ENCODE measurements at regions not wholly inside any gene's neighbourhood (a gene's known extent, or its start where the extent isn't known, plus 50 kb on each side); places are given as distances from the start of the nearest gene placed in this dataset.

GRCh38 chr7:46035166-46035565, 114.1 kb upstream of the IGFBP3 start:
- no peak overlapping the region for H3K27ac ChIP-seq
- TF ChIP-seq, protein P1, sequence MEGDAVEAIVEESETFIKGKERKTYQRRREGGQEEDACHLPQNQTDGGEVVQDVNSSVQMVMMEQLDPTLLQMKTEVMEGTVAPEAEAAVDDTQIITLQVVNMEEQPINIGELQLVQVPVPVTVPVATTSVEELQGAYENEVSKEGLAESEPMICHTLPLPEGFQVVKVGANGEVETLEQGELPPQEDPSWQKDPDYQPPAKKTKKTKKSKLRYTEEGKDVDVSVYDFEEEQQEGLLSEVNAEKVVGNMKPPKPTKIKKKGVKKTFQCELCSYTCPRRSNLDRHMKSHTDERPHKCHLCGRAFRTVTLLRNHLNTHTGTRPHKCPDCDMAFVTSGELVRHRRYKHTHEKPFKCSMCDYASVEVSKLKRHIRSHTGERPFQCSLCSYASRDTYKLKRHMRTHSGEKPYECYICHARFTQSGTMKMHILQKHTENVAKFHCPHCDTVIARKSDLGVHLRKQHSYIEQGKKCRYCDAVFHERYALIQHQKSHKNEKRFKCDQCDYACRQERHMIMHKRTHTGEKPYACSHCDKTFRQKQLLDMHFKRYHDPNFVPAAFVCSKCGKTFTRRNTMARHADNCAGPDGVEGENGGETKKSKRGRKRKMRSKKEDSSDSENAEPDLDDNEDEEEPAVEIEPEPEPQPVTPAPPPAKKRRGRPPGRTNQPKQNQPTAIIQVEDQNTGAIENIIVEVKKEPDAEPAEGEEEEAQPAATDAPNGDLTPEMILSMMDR (IDR thresholded peaks at IDR 0.05) = no peak
- no peak for TF ChIP-seq POLR2A (IDR thresholded peaks at IDR 0.05)
- no peak overlapping the region for H3K4me3 ChIP-seq
- no peaks in the 10 kb centered on the region for H3K36me3 ChIP-seq
- intact Hi-C loops (cut with DNase I; ENCODE audit: low total_unique reads) = no loop called here
- no peak for DNase-seq
- H3K4me1 ChIP-seq = no peaks in the 10 kb centered on the region
- no peaks in the 10 kb centered on the region for H3K9me3 ChIP-seq
- no peaks in the 10 kb centered on the region for H3K27me3 ChIP-seq

DNA sequence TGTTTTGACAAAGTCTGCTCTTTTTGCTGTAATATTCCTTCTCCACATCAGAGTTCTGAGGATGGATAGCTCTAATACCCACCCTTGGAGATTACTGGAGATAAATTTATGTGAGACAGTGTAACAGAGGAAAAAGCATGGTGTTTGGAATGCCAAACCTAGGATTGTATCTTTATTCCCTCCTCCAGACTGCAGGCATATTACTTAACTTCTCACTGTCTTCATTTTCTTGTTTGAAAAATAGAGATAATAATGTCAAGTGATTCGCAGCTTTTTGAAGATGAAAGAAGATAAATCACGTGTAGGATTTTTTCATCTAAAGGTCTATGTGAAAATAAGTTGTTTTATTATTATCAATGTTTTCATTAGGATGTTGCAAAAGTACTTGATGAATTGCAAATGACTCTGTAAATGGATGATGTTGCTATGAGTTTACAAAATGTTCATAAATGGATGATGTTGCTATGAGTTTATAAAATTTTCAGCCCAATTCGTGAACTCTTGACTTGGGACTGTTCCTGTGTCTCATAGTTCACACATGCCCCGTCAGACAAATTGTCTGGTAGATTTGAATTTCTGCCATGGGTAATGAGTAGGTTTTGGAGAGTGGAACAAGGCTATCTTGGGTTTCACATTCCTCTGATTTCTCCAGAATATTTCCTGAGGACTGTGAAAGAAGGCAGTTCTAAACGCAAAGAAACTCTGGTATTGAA, 113.1 kb upstream of the IGFBP3 start:
- TF ChIP-seq, protein P1 (IDR thresholded peaks at IDR 0.05) = no peak
- no peak for TF ChIP-seq POLR2A (IDR thresholded peaks at IDR 0.05)
- H3K36me3 ChIP-seq = no peaks in the 10 kb centered on the region
- DNase-seq = no peak
- H3K9me3 ChIP-seq = no peaks in the 10 kb centered on the region
- no peak overlapping the region for H3K4me3 ChIP-seq
- H3K27me3 ChIP-seq = no peaks in the 10 kb centered on the region
- H3K4me1 ChIP-seq = no peaks in the 10 kb centered on the region
- intact Hi-C loops (cut with DNase I; ENCODE audit: low total_unique reads) = no loop called here
- H3K27ac ChIP-seq = no peak overlapping the region

DNA sequence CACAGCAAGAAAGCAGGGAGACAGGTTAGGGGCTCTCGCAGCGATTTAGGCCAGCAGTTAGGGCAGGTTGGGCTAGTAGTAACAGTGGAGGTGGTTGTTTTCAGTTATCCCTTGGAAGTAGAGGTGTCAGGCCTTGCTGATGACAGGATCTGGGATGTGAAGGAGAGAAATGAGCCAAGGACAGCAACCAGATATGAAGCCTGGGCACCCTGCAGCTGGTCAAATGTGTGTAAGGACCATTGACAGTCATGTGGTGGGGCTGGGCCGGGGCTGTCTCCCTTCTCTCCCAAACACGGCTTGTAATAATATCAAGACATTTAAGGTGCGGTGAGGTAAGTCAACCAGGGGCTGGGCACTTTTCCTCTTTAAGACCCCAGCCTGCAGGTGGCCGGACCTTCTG, 112.5 kb upstream of the IGFBP3 start:
- no peak for DNase-seq
- no peaks in the 10 kb centered on the region for H3K9me3 ChIP-seq
- H3K4me1 ChIP-seq = no peaks in the 10 kb centered on the region
- no peaks in the 10 kb centered on the region for H3K27me3 ChIP-seq
- TF ChIP-seq, protein P1 (IDR thresholded peaks at IDR 0.05) = no peak
- no peak for TF ChIP-seq POLR2A (IDR thresholded peaks at IDR 0.05)
- no peaks in the 10 kb centered on the region for H3K36me3 ChIP-seq
- H3K27ac ChIP-seq = no peak overlapping the region
- H3K4me3 ChIP-seq = no peak overlapping the region
- intact Hi-C loops (cut with DNase I; ENCODE audit: low total_unique reads) = no loop called here

DNA sequence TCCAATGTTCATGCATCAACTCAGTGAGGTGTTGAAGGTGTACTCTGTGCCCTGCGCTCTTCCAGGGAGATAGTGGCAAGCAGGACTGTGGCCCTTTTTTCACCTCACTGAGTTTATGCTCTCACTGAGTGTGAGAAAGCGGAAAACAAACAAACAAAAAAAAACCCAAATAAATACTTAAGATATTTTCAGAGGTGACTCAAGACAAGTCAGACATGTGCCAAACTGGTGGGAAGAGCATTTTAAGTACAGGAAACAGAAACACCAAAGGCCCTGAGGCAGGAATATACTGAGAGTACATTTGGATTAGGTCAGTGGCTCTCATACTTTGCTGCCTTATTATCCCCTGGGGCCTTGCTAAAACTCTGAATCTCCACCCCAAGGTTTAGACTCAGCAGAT, 111.9 kb upstream of the IGFBP3 start:
- intact Hi-C loops (cut with DNase I; ENCODE audit: low total_unique reads) = no loop called here
- Histone ChIP-seq H3K27me3 (no peaks in the 10 kb centered on the region), H3K9me3 (no peaks in the 10 kb centered on the region), H3K4me3 (no peak overlapping the region), H3K27ac (no peak overlapping the region), H3K4me1 (no peaks in the 10 kb centered on the region), H3K36me3 (no peaks in the 10 kb centered on the region)
- no peak for DNase-seq
- TF ChIP-seq, protein P1 (IDR thresholded peaks at IDR 0.05) = no peak
- TF ChIP-seq POLR2A (IDR thresholded peaks at IDR 0.05) = no peak

- H3K27ac ChIP-seq = no peak overlapping the region
- intact Hi-C loops (cut with DNase I; ENCODE audit: low total_unique reads) = no loop called here
- DNase-seq = no peak
- no peaks in the 10 kb centered on the region for H3K27me3 ChIP-seq
- H3K4me3 ChIP-seq = no peak overlapping the region
- H3K36me3 ChIP-seq = no peaks in the 10 kb centered on the region
- H3K9me3 ChIP-seq = no peaks in the 10 kb centered on the region
- TF ChIP-seq, protein P1 (IDR thresholded peaks at IDR 0.05) = no peak
- TF ChIP-seq POLR2A (IDR thresholded peaks at IDR 0.05) = no peak
- no peaks in the 10 kb centered on the region for H3K4me1 ChIP-seq
Measured at GRCh38 chr7:46032353-46032752, 111.3 kb upstream of the IGFBP3 start.
